GM21423 (cell line): ENCODE measurements at regions not wholly inside any gene's neighbourhood (a gene's known extent, or its start where the extent isn't known, plus 50 kb on each side); places are given as distances from the start of the nearest gene placed in this dataset.

Experiments
- ATAC-seq: cut with Tn5 transposase; IDR thresholded peaks from one replicate; pipeline ENCODE4 v1.9.1; 2021; ENCODE audit warnings: mild to moderate bottlenecking, moderate library complexity; ENCODE audit not compliant: unreplicated experiment

DNA sequence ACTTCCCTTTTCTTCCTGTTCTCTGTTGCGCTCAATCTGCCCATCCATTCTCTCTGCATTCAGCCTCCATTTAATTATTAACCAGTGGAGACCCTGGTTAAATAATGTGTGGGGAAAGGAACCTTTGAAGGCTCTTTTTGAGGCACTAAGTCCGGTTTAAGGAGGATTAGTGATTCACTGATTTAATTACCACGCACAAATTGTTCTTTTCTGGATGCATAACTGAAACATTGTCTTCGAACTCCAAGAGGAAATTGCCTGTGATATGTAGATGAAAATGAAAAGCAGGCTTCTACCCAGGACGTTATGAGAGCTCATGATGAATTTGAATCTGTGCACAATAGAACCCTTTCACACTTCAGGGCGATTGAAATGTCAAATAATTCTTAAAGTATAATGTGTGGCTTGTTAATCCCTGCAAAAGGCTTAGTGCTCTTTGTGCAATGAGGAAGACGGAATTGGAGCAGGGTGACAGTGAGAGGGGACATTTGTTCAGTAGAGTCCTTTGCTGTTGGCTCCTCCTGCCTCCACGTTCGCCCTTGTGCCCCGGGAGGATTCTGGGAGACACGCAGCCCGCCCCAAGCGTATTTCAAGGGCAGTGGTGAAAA lies 51.1 kb upstream of the ZNF236 start:
- no peak for ATAC-seq

DNA sequence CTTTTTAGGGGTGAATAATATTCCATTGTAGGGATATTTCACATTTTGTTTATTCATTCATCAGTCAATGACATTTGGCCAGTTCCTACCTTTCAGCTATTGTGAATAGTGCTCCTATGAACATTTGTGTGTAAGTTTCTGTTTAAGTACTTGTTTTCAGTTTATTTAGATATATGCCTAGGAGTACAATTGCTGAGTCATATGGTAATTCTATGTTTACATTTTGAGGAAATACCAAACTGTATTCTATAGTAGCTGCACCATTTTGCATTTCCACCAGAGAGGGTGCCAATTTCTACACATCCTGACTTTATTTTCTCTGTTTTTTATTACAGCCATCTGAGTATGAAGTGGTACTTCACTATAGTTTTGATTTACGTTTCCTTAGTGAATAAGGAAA lies 54.4 kb upstream of the ZNF236 start:
- no peak for ATAC-seq

DNA sequence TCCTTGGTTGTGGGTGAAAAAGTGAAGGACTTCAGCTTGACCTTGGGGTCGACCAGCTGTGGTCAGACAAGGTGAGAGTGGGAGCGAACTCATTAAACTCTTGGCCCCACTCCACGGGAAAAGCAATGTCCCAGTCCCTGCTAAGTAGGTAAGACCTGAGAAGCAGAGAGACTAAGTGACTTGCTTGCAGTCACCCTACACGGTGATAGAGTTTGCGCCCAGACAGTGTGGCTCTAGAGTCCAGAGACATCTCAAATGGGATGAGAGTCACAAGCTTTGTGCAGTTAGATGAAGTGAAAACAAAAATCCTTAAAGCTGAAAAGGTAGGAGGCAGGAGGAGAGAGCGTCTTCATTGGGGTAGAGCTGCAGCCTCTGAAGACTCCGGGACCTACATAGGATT lies 55.9 kb upstream of the ZNF236 start:
- ATAC-seq: no peak

DNA sequence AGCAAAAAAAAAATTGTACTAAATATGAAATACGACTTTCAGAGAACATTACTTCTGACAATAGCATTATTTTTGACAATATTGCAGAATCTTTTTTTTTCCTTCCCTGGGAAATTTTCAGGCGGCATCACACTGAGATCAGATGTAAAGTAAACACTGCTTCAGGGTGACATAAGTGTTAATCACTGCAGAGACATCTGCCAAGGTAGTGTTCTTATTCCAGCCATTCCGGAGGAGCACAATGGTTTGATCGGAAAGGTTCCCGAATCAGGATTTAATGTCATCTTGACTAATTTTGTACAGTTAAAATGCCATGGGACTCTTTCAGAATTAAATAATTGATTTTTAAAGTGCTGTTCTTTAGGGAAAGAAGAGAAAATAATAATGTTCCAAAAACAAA lies 56.7 kb upstream of the ZNF236 start:
- ATAC-seq: no peak

DNA sequence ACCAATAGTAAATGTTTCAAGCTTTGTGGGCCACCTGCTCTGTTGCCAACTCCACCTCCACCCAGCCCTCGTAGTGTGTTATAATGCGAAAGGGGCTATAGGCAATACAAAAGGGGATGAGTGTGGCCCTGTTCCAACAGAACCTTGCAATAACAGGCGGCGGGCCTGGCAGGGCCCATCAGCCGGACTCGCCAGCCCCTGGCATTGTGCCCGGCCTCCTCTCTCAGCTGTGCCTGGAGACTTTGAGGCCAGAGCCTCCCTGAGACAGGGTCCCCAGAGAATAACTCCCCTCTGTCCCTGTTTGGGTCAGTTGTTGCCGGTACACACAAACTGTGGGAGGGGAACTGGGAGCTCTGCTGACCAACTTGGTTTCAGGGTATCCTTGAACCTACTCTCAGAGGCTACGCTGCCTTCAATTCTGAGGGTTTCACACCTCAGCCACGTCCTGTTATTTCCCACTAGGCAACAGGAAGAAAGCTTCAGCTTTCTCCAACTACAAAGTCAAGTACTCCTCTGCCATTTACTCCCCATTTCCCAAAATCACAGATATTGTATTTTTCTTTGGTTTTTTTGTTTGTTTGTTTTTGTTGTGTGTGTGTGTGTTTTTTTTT lies 58.0 kb upstream of the ZNF236 start:
- ATAC-seq: no peak

DNA sequence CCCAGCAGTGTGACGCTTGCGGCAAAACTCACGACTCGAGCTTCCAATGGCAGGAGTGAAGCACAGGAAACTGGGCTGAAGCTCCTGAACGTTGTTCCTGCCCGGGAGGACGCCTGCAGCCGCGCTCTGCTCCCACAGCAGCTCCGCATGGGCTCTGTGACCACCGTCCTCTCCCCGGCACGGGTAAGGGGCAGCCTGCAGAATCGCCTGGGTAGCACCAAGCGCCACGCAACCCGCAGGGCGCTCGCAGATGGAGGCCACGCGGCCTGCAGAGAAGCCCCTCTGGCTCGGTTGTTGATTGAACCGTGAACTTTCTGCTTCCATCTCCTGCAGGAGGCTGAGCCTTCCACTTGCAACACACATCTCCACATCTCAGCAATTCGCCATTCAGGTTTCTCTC lies 63.3 kb upstream of the ZNF236 start:
- ATAC-seq: no peak

DNA sequence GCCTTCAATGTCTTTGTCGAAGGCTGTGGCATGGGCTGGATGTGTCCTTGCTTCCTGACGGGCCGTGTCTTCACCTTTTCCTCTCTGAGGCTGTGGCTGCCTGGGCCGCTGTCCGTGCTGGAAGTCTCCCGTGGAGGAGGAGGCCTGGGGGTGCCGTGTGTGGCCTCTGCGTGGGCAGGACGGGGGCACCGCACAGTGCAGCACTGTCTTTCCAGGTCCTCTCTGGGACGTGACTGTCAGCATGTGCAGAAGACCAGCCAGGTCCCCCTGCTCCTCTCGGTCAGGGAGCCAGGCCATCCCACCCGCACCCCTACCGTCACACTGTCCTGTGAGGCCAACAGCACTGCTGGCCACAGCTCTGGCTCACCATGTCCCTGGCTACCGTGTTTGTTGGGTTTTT lies 64.4 kb upstream of the ZNF236 start:
- ATAC-seq: no peak

DNA sequence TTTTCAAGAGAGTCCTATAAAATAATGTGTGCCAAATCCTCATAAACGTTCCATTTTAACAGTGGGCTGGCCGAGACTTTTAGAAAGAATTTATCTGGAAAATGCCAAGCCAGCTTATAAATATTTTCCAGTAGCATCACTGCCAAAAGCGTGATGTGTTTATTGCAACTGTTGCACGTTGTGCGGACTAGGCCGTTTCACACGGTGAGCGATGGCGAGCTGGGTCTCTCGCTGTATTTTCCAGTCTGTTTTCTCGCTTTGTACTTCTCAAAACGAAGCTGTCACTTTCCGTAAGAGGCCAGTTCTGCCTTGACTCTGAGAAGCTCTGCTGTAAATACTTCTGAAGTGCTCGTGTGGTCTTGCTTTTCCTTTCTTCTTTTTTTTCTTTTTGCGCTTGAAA lies 65.0 kb upstream of the ZNF236 start:
- ATAC-seq: no peak

DNA sequence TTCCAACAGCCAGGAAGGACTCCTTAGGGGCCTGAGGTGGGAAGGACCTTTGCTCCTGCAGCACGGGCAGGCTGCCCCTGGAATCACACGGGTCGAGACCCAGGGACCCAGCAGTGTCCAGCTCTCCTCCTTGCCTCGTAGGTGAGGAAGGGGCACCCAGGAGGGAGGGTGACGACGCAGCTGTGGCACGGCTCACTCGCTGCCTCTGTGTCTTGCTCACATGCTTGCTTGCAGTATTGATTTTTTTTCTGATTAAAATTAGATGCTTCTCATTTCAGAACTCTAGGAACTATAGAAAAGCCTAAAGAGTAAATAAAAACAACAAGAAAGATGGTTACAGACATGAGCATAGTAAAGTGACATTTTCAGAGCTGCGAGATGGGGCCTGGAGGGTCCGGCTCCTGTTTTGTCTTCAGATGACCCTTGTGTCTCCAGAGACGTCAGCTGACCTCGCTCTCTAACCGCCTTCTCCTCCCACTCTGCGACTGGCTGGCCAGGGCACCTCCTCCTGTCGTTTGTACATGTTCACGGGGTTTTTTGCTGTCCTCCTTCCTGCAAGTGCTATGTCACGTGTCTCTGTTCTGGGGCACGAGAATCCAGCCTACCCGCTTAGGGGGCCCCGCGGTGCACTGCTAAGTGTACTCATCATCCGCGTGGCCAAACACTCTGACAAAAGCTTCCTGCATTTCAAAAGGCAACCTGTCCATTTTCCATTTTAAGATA lies 65.7 kb upstream of the ZNF236 start:
- ATAC-seq: no peak

DNA sequence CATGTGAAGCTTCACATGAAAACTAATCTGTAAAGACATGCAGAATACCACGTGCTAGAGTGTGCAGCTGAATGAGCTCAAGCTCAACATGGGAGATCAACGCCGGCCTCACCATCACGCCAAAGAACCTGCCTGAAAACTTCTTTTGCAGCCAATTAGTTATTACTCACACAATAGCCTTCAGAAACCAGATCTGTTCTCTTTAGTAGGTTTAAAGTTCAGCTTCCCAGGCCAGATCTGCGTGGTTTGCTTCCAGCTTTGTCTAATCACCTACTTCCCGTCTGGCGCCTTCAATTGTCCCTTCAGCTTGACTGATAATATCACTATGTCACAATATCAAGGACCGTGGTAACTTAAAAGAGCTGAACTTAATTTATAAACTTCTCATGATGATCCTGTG lies 68.0 kb upstream of the ZNF236 start:
- ATAC-seq: no peak

DNA sequence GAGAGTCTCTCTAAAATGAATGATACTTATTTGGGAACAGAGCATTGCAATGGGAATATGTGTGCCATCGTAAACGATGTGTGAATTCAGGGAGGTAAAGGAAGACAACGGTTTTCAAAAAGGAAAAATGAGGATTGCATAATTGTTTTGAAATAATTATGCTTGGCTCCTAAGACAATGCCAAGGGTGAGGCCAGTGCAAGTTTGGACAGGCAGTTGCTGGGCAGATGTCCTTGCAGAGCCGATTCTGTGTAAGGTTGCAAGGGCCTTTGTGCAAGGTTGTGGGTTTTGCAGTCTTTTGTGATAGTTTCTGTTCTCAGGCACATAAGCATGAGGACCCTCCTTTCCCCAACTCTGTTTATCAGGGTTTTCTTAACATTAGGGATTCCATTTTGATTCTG lies 70.0 kb upstream of the ZNF236 start:
- ATAC-seq: no peak

DNA sequence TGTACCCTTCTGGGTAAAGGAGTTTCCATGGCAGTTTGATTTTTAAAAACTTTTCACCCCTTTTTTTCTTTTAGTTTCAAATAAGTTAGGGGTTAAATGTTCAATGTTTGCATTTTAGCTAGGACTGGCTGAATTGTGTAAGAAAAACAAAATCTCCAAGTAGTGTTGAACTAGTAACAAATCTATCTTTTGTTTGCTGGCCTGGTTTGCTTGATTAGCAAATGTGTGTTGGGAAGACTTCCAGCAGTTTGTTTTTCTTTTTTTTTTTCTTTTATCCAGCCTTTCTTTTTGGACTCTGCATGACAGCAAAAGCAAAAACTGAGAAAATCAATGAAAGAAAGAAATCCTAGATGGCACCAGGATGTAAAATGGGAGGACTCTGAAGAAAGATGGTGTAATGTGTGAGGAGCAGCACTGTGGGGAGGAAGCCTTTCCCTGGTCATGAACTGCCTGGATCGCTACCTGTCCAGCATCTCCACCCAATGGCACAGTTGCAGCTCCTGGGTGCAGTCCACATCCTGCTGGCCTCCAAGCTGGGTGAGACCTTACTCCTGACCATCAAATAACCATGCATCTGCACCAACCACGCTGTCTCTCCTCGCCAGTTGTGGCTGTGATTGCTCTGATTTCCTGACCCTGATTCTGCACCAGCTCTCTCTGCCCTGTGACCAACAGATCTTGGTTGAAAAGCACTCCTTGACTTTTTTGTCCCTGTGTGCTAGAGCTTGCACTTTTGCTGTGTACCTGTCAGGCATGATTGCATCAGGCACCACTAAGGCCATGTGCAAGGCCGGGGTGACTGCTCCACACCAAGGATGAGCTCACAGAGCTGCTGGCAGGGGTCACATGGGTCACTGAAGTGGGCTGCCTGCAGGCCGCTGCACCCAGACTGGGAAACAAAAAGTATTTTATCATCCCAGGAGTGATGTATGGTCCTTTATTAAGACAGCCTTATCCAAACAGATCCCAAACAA lies 71.2 kb upstream of the ZNF236 start:
- ATAC-seq: no peak

DNA sequence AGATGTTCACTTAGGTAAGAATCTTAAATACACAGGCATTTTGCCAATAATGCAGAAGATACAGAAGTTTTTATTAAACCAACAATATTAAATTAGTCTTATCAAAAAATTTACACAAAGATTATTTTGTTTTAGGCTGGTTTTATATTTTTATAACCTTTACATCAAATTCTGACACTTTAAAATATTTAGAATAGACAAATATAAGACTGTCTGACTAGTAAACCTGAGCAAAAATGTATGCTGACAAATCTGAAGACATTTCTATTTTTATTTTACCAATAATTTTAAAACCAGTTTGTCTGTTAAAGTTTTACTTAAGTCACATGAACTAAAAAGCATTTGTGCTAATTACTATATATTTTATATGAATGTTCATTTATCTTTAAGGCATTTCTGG lies 72.1 kb upstream of the ZNF236 start:
- no peak for ATAC-seq

DNA sequence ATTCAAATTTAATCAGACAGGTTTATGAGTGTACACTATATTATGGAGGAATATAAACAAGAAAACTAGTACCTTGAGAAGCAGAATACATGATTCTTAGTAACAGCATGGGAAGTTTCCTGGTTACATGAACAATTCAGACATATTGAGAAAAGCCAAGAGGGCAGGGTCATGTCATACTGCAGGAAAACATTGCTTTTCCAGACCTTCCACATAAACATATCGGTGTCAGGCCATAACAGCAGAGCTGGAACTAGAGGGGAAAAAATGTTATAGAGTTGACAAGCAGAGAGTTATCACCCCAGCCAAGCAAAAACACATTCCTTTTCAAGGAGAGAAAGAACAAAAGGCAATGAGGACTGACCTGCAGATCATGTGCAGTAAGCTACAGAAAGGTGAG lies 74.7 kb upstream of the ZNF236 start:
- ATAC-seq: no peak

DNA sequence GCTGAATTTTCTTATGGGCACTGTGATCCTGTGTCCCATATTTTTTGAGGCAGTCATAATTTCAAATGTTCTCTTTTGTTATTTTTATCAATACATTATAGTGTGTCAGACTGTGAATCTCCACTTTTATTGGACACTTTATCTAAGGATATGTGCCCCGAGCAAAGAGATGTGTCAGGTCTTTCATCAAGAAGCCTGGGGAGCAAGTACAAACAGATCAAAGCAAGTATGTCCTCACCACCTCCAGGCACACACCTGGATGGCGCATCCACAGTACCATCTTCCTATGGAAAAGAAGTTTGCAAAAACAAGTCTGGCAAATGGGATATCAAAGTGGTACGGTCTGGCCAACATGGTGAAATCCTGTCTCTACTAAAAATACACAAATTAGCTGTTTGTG lies 81.0 kb upstream of the ZNF236 start:
- no peak for ATAC-seq

DNA sequence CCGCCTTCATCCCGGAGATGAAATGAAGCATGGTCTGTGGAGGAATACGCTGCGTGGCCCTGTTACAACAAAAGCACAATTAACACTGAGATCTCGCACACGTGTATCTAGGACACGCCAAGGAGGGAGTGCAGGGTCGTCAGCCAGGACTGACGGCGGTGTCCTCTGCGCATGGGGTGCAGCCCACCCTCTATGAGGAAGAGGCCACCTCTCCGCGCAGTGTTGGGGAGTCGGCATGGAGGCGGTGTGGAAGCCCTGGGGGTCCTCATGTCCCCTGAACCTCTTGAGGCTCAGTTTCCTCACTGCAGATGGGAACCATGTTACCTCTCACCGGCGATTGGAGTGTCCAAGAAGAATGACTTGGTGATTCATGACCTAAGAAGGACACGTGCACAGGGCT lies 86.0 kb upstream of the ZNF236 start:
- ATAC-seq: no peak

DNA sequence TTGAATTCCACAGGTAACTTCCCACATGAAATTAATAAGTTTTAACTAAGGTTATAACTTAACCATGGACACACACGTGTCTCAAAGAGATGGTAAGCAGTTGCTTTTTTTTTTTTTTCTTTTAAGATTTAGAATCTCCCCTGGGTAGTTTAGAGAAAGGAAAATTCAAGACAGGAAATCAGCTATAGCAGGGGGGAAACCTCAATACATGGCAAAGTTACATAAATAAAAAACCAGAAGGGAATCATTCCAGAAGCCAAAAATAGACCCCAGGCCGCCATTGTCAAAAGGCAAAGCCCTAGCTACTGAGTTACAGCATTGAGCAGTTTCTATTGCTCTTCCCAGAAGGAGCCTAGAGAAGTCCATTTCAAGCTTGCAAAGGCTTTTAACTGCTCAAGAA lies 91.5 kb upstream of the ZNF236 start:
- ATAC-seq: no peak

DNA sequence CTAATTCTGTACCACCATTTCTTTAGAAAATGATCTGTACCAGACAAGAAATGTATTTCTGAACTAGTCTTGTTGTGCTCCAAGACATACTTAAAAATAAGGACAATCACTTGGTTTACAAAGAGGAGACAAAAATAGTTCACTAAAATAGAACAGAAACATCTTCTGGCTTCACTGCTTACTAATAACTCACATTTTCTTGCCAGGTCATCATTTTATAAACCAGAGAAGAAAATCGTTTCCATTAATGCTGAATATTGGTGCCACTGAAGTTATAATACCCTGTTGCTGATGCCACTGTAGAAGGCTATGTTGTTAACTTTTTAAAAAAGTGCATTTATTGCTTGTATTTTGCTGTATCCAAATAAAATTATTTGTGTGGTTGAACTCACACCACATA lies 94.8 kb upstream of the ZNF236 start:
- no peak for ATAC-seq

DNA sequence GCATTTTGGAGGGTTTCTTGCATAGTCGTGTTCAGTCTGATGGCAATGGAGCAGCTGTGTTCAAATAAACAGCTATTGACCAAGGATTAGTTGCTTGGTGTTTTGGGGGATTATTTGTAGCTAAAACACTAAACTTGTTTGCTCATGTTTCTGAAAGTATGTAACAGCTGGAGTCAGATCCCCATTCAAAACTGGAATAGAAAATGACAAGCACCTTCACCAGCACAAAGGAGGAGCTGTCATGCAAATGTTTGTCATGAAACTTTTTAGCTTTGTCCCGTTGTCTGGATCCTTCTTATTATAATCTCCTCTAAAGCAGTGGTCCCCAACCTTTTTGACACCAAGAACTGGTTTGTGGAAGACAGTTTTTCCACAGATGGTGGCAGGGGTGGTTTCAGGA lies 96.9 kb upstream of the ZNF236 start:
- ATAC-seq: no peak

DNA sequence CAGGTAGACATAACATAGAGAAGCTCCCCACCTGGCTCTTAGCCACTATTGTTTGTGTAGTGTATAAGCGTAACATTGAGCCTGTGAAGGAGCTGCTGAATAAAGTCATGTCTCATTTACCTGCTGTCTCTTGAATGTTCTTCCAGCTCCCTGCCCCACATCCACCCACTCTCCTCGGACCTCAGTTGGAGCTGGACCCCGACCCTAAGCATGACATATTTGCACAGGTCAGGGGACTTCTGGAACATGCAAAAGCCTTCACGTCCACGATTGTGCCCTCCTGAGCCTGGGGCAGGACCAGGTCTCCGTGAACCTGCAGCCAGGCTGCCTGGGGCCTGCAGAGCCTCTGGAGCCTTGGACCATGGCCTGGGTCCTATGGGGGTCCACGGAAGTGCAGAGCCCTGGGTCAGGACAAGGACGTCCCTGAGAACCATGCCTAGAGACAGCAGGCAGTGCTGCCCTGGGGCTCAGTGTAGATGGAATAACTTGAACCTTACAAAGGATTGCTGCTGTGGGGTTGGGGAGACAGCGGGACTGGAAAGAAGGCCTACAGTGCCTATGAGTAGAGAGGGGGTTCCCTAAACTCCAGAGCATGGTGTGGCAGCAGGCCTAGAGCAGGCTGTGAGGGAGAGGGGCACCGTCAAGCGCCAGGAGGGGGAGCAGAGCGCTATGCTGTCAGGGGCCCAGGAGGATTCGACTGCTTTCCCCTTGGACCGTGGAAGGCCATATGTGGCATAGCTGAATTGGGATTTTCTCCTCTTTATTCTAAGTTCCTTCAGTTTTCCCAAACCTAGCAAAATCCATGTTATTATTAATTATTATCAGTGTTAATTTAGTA lies 99.9 kb upstream of the ZNF236 start:
- ATAC-seq: no peak
